Keratinocyte (primary cell): ENCODE measurements at regions not wholly inside any gene's neighbourhood (a gene's known extent, or its start where the extent isn't known, plus 50 kb on each side); places are given as distances from the start of the nearest gene placed in this dataset.

ENCODE experiments used
- EZH2 ChIP-seq: IDR thresholded peaks from one replicate; pipeline ENCODE4 v1.6.1; 2012; ENCODE audit warnings: inconsistent platforms, mild to moderate bottlenecking, low read length, moderate library complexity
- TF ChIP-seq, protein P1 (sequence below), 3 experiments: IDR thresholded peaks in 1 of 3; conservative IDR thresholded peaks in 1 of 3; optimal IDR thresholded peaks in 1 of 3; 2 replicates in 2 of 3; 3 replicates in 1 of 3; pipeline versions ENCODE3 to v1.5.1; 2011; ENCODE audit warnings: low read length in 3 of 3, mild to moderate bottlenecking in 3 of 3, moderate library complexity in 2 of 3, control low read depth in 1 of 3, inconsistent platforms in 1 of 3; ENCODE audit not compliant: insufficient read depth in 2 of 3; ENCODE audit errors: extremely low read depth in 1 of 3

DNA sequence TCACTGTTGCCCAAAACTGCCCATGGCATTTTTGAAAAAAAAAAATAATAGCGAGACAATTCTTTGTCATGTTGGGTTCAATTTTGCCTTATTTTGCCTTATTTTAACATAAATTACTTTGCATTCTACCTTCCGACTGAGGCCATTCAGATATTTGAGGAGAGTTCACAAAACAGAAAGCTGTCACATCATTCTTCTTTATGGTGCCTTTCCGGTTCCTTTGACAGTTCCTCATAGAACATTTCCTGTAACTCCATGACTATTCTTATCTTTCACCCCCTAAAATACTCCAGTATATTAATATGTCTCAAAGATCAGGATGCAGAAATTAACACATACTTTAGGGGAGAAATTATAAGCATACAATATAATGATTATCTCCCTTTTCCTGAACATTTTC, 476.7 kb downstream of the NOVA1 start:
- TF ChIP-seq, protein P1, sequence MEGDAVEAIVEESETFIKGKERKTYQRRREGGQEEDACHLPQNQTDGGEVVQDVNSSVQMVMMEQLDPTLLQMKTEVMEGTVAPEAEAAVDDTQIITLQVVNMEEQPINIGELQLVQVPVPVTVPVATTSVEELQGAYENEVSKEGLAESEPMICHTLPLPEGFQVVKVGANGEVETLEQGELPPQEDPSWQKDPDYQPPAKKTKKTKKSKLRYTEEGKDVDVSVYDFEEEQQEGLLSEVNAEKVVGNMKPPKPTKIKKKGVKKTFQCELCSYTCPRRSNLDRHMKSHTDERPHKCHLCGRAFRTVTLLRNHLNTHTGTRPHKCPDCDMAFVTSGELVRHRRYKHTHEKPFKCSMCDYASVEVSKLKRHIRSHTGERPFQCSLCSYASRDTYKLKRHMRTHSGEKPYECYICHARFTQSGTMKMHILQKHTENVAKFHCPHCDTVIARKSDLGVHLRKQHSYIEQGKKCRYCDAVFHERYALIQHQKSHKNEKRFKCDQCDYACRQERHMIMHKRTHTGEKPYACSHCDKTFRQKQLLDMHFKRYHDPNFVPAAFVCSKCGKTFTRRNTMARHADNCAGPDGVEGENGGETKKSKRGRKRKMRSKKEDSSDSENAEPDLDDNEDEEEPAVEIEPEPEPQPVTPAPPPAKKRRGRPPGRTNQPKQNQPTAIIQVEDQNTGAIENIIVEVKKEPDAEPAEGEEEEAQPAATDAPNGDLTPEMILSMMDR (optimal IDR thresholded peaks at IDR 0.05 in 1 of 3, IDR thresholded peaks at IDR 0.05 in 1 of 3, conservative IDR thresholded peaks at IDR 0.05 in 1 of 3; ENCODE audit: extremely low read depth in 1 of 3, insufficient read depth in 2 of 3, low read length in 3 of 3), result no peak
- no peak for TF ChIP-seq EZH2
